GM18511 (cell line): ENCODE measurements at regions not wholly inside any gene's neighbourhood (a gene's known extent, or its start where the extent isn't known, plus 50 kb on each side); places are given as distances from the start of the nearest gene placed in this dataset.
A peak's percentile ranks its signal among the peaks of the same experiment; 100 is the strongest.

Experiments used
- ATAC-seq: cut with Tn5 transposase; IDR thresholded peaks from one replicate; pipeline ENCODE4 v1.9.1; 2021; ENCODE audit warnings: mild to moderate bottlenecking, moderate library complexity; ENCODE audit not compliant: unreplicated experiment

DNA sequence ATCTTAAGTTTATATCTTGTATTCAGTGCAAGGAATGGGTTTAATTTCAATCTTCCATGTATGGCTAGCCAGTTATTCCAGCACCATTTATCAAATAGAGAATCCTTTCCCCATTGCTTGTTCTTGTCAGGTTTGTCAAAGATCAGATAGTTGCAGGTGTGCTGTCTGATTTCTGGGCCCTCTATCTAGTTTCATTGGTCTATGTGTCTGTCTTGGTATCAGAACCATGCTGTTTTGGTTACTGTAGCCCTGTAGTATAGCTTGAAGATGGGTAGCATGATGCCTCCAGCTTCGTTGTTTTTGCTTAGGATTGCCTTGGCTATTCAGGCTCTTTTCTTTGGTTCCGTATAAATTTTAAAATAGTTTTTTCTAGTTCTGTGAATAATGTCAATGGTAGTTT, 200.0 kb downstream of the MANEA start:
- ATAC-seq: no peak

DNA sequence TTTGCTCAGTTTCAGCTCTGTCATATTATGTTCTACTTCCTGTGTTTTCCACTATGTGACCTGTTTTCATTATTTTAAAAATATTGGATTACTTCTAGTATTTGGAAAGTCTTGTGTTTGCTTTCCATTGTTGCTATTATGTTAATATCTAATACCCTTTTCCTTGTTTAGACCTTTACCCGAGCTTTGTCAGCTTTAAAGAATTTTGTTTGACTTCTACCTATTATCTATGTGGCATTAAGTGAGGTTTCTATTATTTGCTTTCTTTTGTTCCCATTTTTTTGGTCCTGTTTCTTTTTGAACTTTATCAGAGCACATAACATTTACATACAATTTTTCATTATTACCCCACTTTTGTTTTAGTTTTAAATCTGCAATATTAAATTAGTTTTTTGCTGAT, 202.7 kb downstream of the MANEA start:
- no peak for ATAC-seq

GRCh38 chr6:95784019-95784418, 206.7 kb downstream of the MANEA start:
- no peak for ATAC-seq

DNA sequence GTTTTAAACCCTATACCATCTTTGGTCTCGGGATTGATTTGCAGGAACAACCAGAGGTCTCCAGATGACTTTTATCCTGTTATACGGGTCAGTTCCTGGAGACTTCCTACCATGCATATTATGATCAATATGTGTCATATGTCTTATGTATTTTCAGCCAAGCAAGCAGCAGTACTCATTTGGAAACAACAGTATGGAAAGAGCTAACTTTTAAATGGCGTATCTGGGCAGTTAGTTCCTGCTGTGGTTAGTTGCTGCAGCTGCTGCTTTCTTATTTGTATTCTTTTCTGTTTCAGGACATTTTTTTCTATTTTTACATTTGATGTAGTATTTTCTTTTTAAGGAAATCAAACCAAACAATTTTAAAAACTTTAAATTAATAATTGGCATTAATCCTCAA, 207.5 kb downstream of the MANEA start:
- peak; percentile 73 for ATAC-seq

DNA sequence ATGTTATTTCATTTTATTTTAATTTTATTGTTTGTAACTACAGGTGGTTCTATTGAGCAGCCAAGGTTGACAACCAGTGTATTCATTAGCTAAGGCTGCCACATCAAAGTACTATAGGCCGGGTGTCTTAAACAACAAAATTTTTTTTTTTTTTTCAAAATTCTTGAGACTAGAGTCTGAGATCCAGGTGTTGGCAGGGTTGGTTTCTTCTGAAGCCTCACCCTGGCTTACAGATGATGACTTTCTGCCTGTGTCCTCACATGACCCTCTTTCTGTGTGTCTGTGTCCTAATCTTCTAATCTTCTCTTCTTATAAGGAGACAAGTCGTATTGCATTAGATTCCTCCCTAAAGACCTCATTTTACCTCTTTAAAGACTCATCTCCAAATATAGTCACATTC, 208.4 kb downstream of the MANEA start:
- ATAC-seq: no peak

DNA sequence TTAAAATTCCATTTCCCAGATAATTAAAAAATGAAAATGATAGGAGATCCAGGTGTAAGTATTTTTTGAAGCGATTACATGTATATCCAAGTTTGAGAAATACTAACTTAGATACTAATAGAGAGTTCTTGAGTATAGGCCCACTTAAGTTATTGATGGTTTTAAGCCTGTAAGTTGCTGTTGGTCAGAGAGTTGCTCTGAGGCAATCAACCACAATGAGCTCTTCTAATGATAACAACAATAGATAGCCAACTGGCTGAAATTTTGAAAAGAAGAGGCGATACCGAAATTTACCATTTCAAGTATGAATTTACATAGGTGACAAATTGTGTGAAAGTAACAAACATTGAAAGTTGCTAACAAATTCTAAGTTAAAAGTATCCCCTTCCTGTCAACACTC, 209.5 kb downstream of the MANEA start:
- ATAC-seq: no peak

DNA sequence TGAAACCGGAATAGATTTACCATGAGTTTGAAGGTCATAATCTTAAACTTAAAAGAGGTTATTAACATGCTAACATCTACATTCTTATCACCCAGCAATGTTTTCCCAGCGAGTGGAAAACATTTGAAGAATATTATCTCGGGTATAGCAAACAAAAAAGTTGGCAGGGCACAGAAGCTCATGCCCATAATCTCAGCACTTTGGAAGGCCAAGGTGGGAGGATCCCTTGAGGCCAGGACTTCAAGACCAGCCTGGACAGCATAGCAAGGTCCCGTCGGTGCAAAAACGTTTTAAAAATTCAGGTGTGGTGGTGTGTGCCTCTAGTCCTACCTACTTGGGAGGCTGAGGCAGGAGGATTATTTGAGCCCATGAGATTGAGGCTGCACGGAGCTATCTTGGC, 213.5 kb downstream of the MANEA start:
- no peak for ATAC-seq

DNA sequence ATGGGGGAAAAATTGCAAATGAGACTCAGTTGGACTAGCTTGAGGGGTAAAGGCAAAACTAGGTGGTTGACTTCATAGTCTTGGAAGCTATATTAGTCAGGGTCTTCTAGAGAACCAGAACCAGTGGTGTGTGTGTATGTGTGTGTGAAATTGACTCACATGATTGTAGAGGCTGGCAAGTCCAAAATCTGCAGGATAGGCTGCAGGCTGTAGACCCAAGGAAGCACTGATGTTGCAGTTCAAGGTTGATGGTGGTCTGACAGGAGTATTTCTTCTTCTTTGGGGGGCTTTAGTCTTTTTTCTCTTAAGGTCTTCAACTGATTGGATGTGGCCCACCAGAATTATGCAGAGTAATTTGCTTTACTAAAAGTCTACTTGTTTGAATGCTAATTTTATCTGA, 217.4 kb downstream of the MANEA start:
- ATAC-seq: no peak

DNA sequence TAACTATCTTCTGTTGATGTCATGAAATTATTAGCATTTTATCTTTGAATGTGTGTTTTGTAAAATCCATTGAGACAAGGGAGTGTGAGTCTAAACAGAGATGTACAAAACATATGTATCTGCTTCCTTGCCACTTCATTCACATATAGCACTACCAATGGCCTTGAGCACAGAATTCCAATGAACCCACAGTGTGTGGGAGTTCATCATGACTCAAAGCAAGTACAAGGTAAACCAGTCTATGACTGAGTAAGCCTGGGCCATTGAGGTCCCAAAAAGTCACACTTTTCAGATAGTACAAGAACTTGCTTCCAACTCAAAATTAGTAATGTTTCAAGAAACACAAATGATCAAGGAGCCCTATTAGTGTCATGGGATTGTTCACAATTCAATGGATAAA, 218.6 kb downstream of the MANEA start:
- ATAC-seq: no peak

- ATAC-seq: no peak
Observed at GRCh38 chr6:95797054-95797453, 218.7 kb upstream of the FUT9 start.

DNA sequence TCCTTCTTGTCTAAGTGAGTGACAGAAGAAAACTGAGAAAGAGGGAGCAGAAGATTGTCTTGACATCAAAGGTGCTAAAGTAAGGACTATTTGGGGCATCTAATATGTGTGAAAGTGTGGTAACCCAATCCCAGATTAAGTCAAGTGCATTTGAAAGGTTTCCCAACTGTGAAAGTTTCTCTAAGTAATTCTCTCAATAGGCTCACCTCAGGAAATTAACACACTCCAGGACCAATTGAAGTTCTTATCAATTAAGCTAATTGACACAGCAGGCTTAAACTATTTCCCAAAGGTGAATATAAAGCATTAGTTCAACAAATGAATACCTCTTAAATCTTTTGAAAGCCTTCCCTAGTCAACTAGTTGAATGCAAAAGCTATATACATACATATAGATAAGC, 212.8 kb upstream of the FUT9 start:
- ATAC-seq: no peak

DNA sequence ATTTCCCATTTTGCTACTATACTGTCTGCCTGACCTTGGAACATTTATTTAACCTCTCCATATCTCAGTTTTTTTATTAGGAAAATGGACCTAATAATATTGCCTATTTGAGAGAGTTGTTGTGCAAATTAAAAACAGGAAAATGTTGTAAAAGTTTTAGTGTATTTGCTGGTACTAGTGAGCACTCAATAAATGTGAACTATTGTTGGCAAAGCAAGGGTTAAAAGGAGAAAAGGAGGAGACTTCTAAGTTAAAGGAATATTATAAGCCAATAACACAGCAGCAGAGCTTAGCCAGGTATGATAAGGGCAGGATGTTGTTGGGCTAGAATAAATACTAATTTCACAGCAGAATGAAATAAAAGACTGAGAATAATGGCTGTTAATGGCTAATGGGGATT, 211.9 kb upstream of the FUT9 start:
- ATAC-seq: no peak

GRCh38 chr6:95804847-95805541, 210.8 kb upstream of the FUT9 start:
- peak; percentile 70 for ATAC-seq

GRCh38 chr6:95805699-95806098, 210.1 kb upstream of the FUT9 start:
- peak; percentile 45 for ATAC-seq

DNA sequence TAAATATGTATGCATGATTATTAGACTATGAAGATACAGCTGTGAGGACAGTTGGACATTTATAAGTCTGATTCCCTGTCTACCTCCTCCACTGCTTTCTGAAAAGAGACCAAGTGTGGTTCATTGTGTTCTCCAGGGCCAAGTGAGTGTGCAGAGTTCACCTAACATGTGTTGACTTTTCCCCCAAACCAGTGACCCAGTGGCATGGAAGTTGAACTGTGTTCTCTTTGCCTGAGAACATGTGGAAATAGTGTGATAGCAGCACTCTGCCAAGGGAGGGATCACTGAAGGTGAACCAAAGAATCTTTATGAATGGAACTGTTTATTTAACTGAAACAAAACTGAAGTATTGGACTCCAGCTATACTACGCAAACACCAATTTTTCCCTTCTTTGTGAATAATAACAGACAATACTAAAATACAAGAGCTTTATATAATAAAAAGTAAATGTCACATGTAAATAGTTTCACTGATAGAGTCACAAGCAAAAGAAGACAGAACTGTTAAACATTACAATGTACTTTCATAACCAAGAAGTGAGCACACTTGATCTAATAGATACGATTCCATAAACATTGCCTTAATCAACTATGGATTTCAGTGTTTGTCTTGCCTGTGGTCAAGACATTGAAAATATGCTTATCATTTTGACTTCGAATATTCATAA, 200.3 kb upstream of the FUT9 start:
- no peak for ATAC-seq

DNA sequence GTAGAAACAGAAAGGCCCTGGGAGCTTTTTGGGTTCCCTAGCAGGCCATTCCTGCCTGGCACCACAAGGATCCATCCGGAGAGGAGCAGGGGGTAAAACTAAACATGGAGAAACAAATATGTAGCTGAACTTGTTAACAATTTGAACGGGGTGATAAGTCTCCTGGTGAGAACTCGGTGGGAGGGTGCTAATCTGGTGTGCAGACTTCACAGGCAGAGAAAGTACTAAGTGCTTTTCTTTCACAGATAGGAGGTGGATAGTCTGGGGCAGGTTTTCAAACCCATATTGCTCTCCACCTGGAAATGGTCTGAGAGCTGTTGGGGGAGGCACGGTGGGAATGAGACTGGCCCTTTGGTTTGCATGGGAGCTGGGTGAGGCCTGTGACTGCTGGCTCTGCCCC, 196.3 kb upstream of the FUT9 start:
- peak; percentile 23 for ATAC-seq

DNA sequence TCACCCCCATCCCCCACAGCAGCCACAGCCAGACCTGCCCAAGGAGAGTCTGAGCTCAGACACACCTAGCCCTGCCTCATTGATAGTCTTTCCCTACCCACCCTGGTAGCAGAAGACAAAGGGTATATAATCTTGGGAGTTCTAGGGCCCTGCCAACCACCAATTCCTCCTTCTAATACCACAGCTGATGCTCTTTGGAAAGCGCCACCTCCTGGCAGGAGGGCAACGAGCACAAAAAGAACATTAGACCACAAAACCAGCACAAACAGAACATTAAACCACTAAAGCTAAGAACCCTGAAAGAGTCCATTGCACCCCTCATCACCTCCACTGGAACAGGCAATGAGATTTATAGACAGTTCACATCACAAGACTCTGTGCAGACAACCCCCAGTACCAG, 195.8 kb upstream of the FUT9 start:
- peak; percentile 77 for ATAC-seq

DNA sequence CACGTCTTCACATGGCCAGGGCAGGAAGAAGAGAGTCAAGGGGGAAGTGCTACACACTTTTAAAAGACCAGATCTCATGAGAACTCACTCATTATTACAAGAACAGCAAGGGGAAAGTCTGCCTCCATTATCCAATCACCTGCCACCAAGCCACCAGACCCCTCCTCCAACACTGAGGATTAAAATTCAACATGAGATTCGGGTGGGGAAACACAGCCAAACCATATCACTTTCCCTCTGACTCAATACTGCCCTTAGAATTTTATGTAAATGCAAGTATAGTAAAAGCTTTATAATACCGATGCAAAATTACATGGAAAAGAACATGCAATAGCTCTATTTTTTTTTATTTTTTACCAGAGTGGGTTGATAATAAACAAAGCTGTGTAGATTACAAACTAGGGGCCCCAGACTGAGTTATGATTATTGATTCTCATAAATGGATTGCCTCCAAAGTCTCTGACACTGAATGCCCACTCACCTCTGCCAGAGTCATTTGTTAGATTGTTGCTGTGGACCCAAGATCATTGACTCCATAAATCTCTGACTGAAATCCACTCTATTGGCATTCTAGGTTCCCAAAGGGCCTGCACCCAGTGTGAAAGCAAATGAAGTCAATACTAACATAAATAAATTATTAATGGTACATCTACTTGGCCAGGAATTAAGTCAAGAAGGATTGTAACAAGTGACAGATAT, 184.8 kb upstream of the FUT9 start:
- ATAC-seq: no peak

DNA sequence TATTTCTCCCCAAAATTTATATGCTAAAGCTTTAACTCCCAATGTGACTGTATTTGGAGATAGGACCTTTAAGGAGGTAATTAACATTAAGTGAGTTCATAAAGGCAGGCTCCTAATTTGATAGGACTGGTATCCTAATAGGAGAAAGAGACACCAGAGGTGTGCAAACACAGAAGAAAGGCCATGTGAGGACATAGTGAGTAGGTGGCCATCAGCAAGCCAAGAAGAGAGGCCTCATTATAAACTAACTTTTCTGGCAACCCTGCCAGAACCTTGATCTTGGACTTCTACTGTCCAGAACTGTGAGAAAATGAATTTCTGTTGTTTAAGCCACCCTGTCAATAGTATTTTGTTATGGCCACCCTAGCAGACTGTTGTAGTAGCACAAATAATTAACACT, 177.9 kb upstream of the FUT9 start:
- no peak for ATAC-seq

- no peak for ATAC-seq
Observed at GRCh38 chr6:95841560-95841959, 174.2 kb upstream of the FUT9 start.

- no peak for ATAC-seq
Observed at GRCh38 chr6:95846652-95847051, 169.1 kb upstream of the FUT9 start.

- ATAC-seq: no peak
Observed at GRCh38 chr6:95847061-95847460, 168.7 kb upstream of the FUT9 start.
